ENCODE measurements at regions not wholly inside any gene's neighbourhood (a gene's known extent, or its start where the extent isn't known, plus 50 kb on each side); places are given as distances from the start of the nearest gene placed in this dataset.

- TF ChIP-seq CTCF (IDR thresholded peaks at IDR 0.05), result no peak
- TF ChIP-seq EP300 (IDR thresholded peaks at IDR 0.05), result no peak
- TF ChIP-seq POLR2A (IDR thresholded peaks at IDR 0.05; ENCODE audit: low read depth), result no peak
- TF ChIP-seq POLR2AphosphoS5 (IDR thresholded peaks at IDR 0.05), result no peak
Measured at GRCh38 chr12:132416827-132417226, 73.1 kb upstream of the FBRSL1 start.

Data from esophagus muscularis mucosa (tissue), 4 donors.